ENCODE measurements at regions not wholly inside any gene's neighbourhood (a gene's known extent, or its start where the extent isn't known, plus 50 kb on each side); places are given as distances from the start of the nearest gene placed in this dataset.
"Not testable (repeated sequence)": the region's sequence is repeated elsewhere in the genome, so short reads cannot be mapped to it uniquely, and the experiment has no call there.

- TF ChIP-seq, protein P1, sequence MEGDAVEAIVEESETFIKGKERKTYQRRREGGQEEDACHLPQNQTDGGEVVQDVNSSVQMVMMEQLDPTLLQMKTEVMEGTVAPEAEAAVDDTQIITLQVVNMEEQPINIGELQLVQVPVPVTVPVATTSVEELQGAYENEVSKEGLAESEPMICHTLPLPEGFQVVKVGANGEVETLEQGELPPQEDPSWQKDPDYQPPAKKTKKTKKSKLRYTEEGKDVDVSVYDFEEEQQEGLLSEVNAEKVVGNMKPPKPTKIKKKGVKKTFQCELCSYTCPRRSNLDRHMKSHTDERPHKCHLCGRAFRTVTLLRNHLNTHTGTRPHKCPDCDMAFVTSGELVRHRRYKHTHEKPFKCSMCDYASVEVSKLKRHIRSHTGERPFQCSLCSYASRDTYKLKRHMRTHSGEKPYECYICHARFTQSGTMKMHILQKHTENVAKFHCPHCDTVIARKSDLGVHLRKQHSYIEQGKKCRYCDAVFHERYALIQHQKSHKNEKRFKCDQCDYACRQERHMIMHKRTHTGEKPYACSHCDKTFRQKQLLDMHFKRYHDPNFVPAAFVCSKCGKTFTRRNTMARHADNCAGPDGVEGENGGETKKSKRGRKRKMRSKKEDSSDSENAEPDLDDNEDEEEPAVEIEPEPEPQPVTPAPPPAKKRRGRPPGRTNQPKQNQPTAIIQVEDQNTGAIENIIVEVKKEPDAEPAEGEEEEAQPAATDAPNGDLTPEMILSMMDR (IDR thresholded peaks at IDR 0.05; ENCODE audit: low read length), result not testable (repeated sequence)
- TF ChIP-seq EZH2 (IDR thresholded peaks at IDR 0.05; ENCODE audit: borderline replicate concordance, low read length), result not testable (repeated sequence)
These were observed 100.4 kb upstream of the RUFY1 start for GRCh38 chr5:179449950-179450349.

Data from OCI-LY1 (cell line).